ENCODE measurements at regions not wholly inside any gene's neighbourhood (a gene's known extent, or its start where the extent isn't known, plus 50 kb on each side); places are given as distances from the start of the nearest gene placed in this dataset.
A peak's percentile ranks its signal among the peaks of the same experiment; 100 is the strongest.

GRCh38 chr9:86486891-86487837 lies 133.0 kb upstream of the TUT7 start (continued):
- TF ChIP-seq MXI1 (IDR thresholded peaks at IDR 0.05; ENCODE audit: borderline replicate concordance, low read depth, low read length) (no peak), SMC3 (IDR thresholded peaks at IDR 0.05; ENCODE audit: low read depth, low read length) (peak; percentile 96), MAFK (IDR thresholded peaks at IDR 0.05; ENCODE audit: low read depth, low read length) (no peak)

GRCh38 chr9:86485359-86485758 lies 131.1 kb upstream of the TUT7 start:
- POLR2A ChIA-PET (ENCODE audit: unreplicated experiment), result no interaction called here
- Histone ChIP-seq H3K79me1 (ENCODE audit: low read depth in 1 of 2, low read length in 2 of 2) (no peaks in the 10 kb centered on the region), H3K56ac (ENCODE audit: extremely low read depth, insufficient read depth, low read length) (no peak overlapping the region), H3K9me1 (ENCODE audit: insufficient read depth, low read length) (no peaks in the 10 kb centered on the region), H2BK5ac (ENCODE audit: low read depth, low read length, poor library complexity, severe bottlenecking) (no peak overlapping the region), H3K14ac (replicated peaks; ENCODE audit: low read depth, low read length) (no peak overlapping the region), H3K27ac (ENCODE audit: insufficient read depth, low read length) (no peak overlapping the region), H3K4me2 (ENCODE audit: low read depth, low read length) (no peak overlapping the region), H3K4ac (ENCODE audit: low read depth, low read length) (no peak overlapping the region), H4K8ac (ENCODE audit: low read depth in 2 of 2, low read length in 2 of 2) (no peak overlapping the region), H3K4me1 (ENCODE audit: control insufficient read depth, insufficient read depth, low read length) (peaks cover 5% of the 10 kb centered on the region; the same call in 1 of the 2 replicates), H4K91ac (ENCODE audit: insufficient read depth, low read depth, low read length) (no peak overlapping the region), H2AK9ac (replicated peaks; ENCODE audit: low read depth, low read length, poor library complexity) (no peak overlapping the region), H4K5ac (ENCODE audit: low read depth, low read length) (no peak overlapping the region; the same call in 1 of the 2 replicates), H2BK20ac (ENCODE audit: low read depth, low read length) (no peak overlapping the region), H2BK120ac (ENCODE audit: low read depth, low read length) (no peak overlapping the region), H3K27me3 (ENCODE audit: control insufficient read depth, insufficient read depth, low read length) (no peaks in the 10 kb centered on the region; the same call in 1 of the 2 replicates), H2AK5ac (ENCODE audit: low read depth, low read length) (no peak overlapping the region), H2AFZ (replicated peaks; ENCODE audit: low read length, poor library complexity) (peak overlapping the region; percentile 11), H3K4me3 (ENCODE audit: insufficient read depth, low read depth, low read length) (no peak overlapping the region), H3K9me3 (ENCODE audit: control insufficient read depth, insufficient read depth, low read length) (no peaks in the 10 kb centered on the region), H3K9ac (ENCODE audit: low read depth, low read length) (no peak overlapping the region), H3K18ac (ENCODE audit: low read depth, low read length) (no peak overlapping the region), H3K23ac (ENCODE audit: low read depth, low read length) (no peak overlapping the region), H3K36me3 (ENCODE audit: control insufficient read depth, insufficient read depth, low read length) (no peaks in the 10 kb centered on the region), H4K20me1 (ENCODE audit: insufficient read depth, low read length) (no peaks in the 10 kb centered on the region), H2BK15ac (ENCODE audit: low read depth, low read length) (peak overlapping the region; percentile 50; the same call in 1 of the 3 replicates)
- no TSS peak for BruUV-seq (replicated peaks)
- intact Hi-C loops (cut with micrococcal nuclease) (loop anchor here (5.0 kb wide), 2 partner anchors 222 to 1177 kb away; no protein-coding TSS in a partner anchor), dilution Hi-C loops (cut with HindIII; ENCODE audit: low sequenced_read_pairs, unreplicated experiment) (no loop called here), in situ Hi-C loops (cut with MboI; ENCODE audit: low sequenced_read_pairs) (loop anchor here (5.0 kb wide), 2 partner anchors 462 to 837 kb away; partner anchors contain the start of gene GAS1)
- CTCF ChIA-PET, result no interaction called here
- DNase-seq (no peak), ATAC-seq (ENCODE audit: low read depth) (no peak)
- TF ChIP-seq MAZ (IDR thresholded peaks at IDR 0.05; ENCODE audit: borderline replicate concordance, low read depth, low read length) (no peak), RAD21 (IDR thresholded peaks at IDR 0.05; ENCODE audit: low read length) (no peak)
- 83% methylated on average over 1 of the region's 5 CpGs; no CpG with 5 or more reads in 1 of the 2 experiments for WGBS, 2 experiments (ENCODE audit: extremely low coverage in 2 of 2, insufficient read length in 1 of 2)
